ENCODE measurements at regions not wholly inside any gene's neighbourhood (a gene's known extent, or its start where the extent isn't known, plus 50 kb on each side); places are given as distances from the start of the nearest gene placed in this dataset.

- no peak for FAIRE-seq
- dilution Hi-C loops (cut with MboI; ENCODE audit: extremely low pct_ligation_motif_present, low sequenced_read_pairs) (no loop called here), intact Hi-C loops (cut with micrococcal nuclease) (no loop called here)
- ChIA-PET CTCF (no interaction called here), POLR2A (no interaction called here)
- TF ChIP-seq EZH2 (IDR thresholded peaks at IDR 0.05; ENCODE audit: borderline replicate concordance, low read depth, low read length, severe bottlenecking), result no peak
- TF ChIP-seq POLR2AphosphoS5 (IDR thresholded peaks at IDR 0.05; ENCODE audit: insufficient read depth, low read depth, low read length), result no peak
- no peak for TF ChIP-seq POLR2A (IDR thresholded peaks at IDR 0.05; ENCODE audit: low read depth, low read length)
- TF ChIP-seq, protein P1, sequence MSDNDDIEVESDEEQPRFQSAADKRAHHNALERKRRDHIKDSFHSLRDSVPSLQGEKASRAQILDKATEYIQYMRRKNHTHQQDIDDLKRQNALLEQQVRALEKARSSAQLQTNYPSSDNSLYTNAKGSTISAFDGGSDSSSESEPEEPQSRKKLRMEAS (IDR thresholded peaks at IDR 0.05; ENCODE audit: insufficient read depth, insufficient read length), result no peak
- no peak for TF ChIP-seq MYC (IDR thresholded peaks at IDR 0.05; ENCODE audit: low read depth, low read length)
- TF ChIP-seq GATA2 (IDR thresholded peaks at IDR 0.05; ENCODE audit: insufficient read depth, insufficient read length, low read depth, low read length), result no peak
- TF ChIP-seq, protein P2, sequence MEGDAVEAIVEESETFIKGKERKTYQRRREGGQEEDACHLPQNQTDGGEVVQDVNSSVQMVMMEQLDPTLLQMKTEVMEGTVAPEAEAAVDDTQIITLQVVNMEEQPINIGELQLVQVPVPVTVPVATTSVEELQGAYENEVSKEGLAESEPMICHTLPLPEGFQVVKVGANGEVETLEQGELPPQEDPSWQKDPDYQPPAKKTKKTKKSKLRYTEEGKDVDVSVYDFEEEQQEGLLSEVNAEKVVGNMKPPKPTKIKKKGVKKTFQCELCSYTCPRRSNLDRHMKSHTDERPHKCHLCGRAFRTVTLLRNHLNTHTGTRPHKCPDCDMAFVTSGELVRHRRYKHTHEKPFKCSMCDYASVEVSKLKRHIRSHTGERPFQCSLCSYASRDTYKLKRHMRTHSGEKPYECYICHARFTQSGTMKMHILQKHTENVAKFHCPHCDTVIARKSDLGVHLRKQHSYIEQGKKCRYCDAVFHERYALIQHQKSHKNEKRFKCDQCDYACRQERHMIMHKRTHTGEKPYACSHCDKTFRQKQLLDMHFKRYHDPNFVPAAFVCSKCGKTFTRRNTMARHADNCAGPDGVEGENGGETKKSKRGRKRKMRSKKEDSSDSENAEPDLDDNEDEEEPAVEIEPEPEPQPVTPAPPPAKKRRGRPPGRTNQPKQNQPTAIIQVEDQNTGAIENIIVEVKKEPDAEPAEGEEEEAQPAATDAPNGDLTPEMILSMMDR (IDR thresholded peaks at IDR 0.05; ENCODE audit: extremely low read depth in 1 of 2, insufficient read depth in 1 of 2, low read depth in 1 of 2, low read length in 2 of 2), result no peak
- TF ChIP-seq JUN (IDR thresholded peaks at IDR 0.05; ENCODE audit: borderline replicate concordance, insufficient read depth, insufficient read length, low read depth), result no peak
- no peaks in the 10 kb centered on the region for H3K4me1 ChIP-seq (ENCODE audit: control insufficient read depth, extremely low read depth, insufficient read depth, low read length)
- H4K20me1 ChIP-seq (replicated peaks; ENCODE audit: control insufficient read depth, extremely low read depth, insufficient read depth, low read length), result no peaks in the 10 kb centered on the region
- DNase-seq (ENCODE audit: low read depth, low spot score), result no peak
- BruUV-seq (replicated peaks), result no TSS peak
- H3K9ac ChIP-seq (replicated peaks; ENCODE audit: extremely low read depth, insufficient read depth, low read length), result no peak overlapping the region
- H3K36me3 ChIP-seq (ENCODE audit: control insufficient read depth in 2 of 2, extremely low read depth in 1 of 2, insufficient read depth in 2 of 2, low read length in 2 of 2), result no peaks in the 10 kb centered on the region
- H3K27me3 ChIP-seq (ENCODE audit: control insufficient read depth in 2 of 2, insufficient read depth in 2 of 2, low read length in 2 of 2), result no peaks in the 10 kb centered on the region
- H3K4me3 ChIP-seq (replicated peaks in 1 of 3; ENCODE audit: insufficient read depth in 1 of 3, low read depth in 1 of 3, low read length in 3 of 3), result no peak overlapping the region
- H3K27ac ChIP-seq (ENCODE audit: insufficient read depth, low read depth, low read length), result no peak overlapping the region
- no peaks in the 10 kb centered on the region for H3K79me2 ChIP-seq (ENCODE audit: control insufficient read depth, insufficient read depth, low read length)
- peaks cover 5% of the 10 kb centered on the region for H3K9me3 ChIP-seq (replicated peaks; ENCODE audit: control insufficient read depth, insufficient read depth, low read length)
- H3K9me1 ChIP-seq (replicated peaks; ENCODE audit: control insufficient read depth, extremely low read depth, insufficient read depth, low read length), result no peaks in the 10 kb centered on the region
- H2AFZ ChIP-seq (ENCODE audit: low read depth, low read length), result no peak overlapping the region
- no peak overlapping the region for H3K4me2 ChIP-seq (ENCODE audit: insufficient read depth, low read length)
Observed at GRCh38 chr2:383178-383577, 95.3 kb upstream of the ALKAL2 start.

Data from endothelial cell of umbilical vein (primary cell).